Hepatocyte (in vitro differentiated cells): ENCODE measurements at regions not wholly inside any gene's neighbourhood (a gene's known extent, or its start where the extent isn't known, plus 50 kb on each side); places are given as distances from the start of the nearest gene placed in this dataset.

Experiments
- CTCF ChIP-seq: fragments of 200-600 bp; sonication (generic); IDR thresholded peaks from 2 replicates; pipeline ENCODE4 v1.5.1; 2016; ENCODE audit warnings: antibody characterized with exemption, mild to moderate bottlenecking; ENCODE audit not compliant: poor library complexity
- EZH2 ChIP-seq: fragments of 200-600 bp; sonication (generic); IDR thresholded peaks from 2 replicates; pipeline ENCODE4 v1.6.1; 2016; ENCODE audit warnings: antibody characterized with exemption, mild to moderate bottlenecking, borderline replicate concordance
- EZH2phosphoT487 ChIP-seq: fragments of 200-600 bp; sonication (generic); IDR thresholded peaks from one replicate; pipeline ENCODE4 v1.6.1; 2018; ENCODE audit warnings: antibody characterized with exemption, mild to moderate bottlenecking, low read depth, moderate library complexity; ENCODE audit not compliant: unreplicated experiment, severe bottlenecking

- TF ChIP-seq CTCF = no peak
- no peak for TF ChIP-seq EZH2
- TF ChIP-seq EZH2phosphoT487 = no peak
Measured at GRCh38 chr5:135219868-135220267, 179.2 kb downstream of the MACROH2A1 start.
